DLD1 (cell line): ENCODE measurements at regions not wholly inside any gene's neighbourhood (a gene's known extent, or its start where the extent isn't known, plus 50 kb on each side); places are given as distances from the start of the nearest gene placed in this dataset.

ENCODE experiments used
- in situ Hi-C: cut with HindIII; loops from 2 replicates; pipeline ENCODE4 v1.10.0; 2017; ENCODE audit warnings: low sequenced_read_pairs

- in situ Hi-C loops = no loop called here
Measured at GRCh38 chr7:41383596-41383995, 319.3 kb downstream of the INHBA start.

DNA sequence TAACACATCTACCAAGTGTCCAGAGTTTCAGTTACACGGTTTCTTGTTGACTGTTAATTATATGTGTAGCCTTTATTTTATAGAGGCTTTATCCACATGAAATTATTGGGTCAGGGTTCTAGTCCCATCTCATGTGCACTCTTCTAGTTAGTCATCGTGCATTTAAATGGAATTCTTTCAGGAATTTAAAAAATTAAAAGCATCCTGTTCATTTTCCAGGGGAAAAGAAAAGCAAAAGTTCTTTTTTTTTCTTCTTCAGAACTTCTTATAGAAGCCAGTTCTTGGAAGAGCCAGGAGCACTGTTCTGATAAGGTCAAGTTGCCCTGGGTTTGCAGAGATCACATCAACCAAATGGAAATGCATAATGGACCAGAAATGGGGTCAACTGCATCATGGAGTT lies 324.7 kb downstream of the INHBA start:
- in situ Hi-C loops = no loop called here

DNA sequence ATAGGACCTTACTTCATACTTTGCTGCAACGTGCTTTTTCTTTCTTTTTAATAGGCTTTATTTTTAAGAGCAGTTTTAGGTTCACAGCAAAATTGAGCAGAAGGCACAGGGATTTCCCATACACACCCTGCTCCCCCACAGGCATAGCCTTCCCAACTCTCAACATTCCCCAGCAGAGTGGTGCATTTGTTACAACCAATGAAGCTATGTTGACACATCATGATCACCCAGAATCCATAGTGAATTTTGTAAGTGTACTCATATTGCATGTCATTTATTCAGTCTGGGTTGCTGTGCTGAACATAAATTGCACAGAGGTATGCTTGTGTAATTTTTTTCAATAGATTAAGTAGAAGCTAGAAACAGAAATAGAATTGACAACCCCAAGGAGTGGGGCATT lies 327.3 kb downstream of the INHBA start:
- in situ Hi-C loops = no loop called here

- in situ Hi-C loops = no loop called here
Measured at GRCh38 chr7:41374150-41374848, 328.6 kb downstream of the INHBA start.

GRCh38 chr7:41367967-41368882 lies 334.7 kb downstream of the INHBA start:
- in situ Hi-C loops = no loop called here

- in situ Hi-C loops = no loop called here
Measured at GRCh38 chr7:41351091-41351490, 351.8 kb downstream of the INHBA start.

DNA sequence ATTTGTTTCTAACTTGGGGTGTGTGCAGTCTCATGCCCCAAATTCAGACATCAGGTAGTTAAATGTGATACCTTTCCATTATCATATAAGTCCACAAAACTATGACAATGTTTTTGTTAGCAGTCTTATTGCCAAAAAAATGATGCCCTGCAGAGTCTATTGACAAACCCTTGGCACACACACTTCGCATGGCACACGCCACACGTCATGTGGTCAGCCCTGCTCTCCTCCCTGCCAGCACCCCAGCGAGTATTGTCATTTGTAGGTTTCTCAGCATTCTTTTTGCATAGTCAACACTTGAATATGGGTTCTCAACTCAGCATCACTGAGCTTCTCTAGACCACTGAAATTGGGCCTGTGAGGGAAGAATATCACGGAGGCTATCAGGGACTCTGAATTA lies 356.0 kb downstream of the INHBA start:
- in situ Hi-C loops = no loop called here

GRCh38 chr7:41339913-41340676 lies 362.8 kb downstream of the INHBA start:
- in situ Hi-C loops = no loop called here

DNA sequence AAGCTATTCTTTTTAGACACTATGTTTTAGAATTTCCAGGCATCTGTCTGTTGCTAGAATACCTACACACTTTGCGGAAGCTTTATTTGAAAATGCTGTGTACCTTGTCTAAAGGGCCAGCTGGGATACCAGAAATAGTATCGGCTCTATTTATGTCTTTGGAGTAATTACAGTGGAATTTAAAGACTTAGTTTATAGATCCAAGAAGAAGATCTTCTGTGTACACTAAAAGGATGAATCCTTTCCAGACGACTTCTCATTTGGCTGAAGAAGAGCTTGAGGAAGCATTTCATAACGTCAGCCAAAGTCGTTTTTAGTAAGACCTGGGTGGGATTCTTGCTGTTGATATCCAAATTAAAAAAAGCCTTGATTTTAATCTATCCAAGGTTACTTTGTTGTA lies 365.9 kb downstream of the INHBA start:
- in situ Hi-C loops = no loop called here

GRCh38 chr7:41336455-41336952 lies 366.4 kb downstream of the INHBA start:
- in situ Hi-C loops = no loop called here

- in situ Hi-C loops = no loop called here
Measured at GRCh38 chr7:41334071-41334862, 368.6 kb downstream of the INHBA start.

DNA sequence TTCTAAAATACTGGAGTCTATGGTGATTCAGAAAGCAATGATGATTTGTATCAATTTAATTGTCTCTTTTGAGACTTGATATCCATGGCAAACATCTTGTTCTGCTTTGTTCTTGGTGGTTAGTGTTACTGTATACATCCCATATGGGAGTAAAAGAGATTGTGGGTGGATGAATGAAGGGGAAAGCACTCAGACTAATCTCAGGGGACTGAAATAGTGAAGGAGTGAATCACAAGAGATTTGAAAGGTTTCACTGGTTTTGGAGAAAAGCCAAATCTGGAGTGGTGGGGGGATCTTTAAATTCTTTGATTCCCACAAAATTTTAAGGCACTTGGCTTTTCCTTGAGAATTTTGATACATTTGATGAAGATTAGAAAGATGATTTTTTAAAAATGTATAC lies 369.4 kb downstream of the INHBA start:
- in situ Hi-C loops = no loop called here

DNA sequence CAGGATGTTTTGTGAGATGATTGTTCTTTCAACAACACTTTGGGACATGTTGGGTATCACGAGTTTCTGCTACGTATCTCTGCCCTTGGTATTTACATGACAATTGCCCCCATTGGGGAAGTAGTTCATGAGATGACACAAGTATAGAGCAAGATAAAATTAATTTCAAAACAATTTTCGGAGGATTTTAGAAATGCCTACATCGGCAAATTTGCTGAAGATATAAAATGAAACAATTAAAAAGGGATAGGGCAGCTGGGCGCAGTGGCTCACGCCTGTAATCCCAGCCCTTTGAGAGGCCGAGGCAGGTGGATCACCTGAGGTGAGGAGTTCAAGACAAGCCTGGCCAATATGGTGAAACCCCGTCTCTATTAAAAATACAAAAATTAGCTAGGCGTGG lies 371.7 kb downstream of the INHBA start:
- in situ Hi-C loops = no loop called here

DNA sequence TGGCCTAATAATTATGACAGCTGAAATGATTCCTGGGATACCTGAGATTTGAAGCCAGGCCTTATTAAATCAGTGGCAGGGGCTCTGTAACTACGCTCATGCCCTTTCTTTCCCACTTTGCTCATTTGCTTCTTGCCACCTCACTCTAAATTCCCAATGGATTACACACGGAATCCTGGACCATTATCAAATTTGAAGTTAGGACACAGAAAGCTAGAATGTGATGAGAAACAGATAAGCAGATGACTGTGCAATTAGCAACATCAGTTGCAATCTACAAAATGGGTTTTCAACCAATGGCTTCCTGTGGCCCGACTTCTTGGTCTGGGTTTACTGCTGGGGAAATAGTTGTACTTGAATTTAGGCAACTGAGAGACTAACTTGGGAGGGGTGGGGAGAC lies 374.3 kb downstream of the INHBA start:
- in situ Hi-C loops = no loop called here

DNA sequence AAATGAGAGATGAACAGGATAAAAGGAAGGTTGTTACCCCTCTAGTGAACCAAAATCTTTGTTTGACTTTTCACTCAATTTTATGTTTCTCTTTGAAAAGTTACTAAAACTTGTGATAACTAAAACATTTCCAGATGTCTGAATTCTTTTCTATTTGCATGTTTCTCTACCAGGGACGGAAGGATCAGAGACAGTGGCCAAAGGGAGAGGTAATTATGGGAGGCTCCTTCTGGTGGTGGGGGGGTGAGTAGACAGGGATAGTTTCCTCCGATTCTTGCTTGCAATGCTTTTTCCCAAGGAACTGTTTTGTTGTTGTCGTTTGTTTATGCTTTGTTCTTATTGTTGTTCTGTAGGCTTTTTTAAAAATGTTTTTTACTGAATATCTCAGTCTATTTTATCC lies 374.8 kb downstream of the INHBA start:
- in situ Hi-C loops = no loop called here

DNA sequence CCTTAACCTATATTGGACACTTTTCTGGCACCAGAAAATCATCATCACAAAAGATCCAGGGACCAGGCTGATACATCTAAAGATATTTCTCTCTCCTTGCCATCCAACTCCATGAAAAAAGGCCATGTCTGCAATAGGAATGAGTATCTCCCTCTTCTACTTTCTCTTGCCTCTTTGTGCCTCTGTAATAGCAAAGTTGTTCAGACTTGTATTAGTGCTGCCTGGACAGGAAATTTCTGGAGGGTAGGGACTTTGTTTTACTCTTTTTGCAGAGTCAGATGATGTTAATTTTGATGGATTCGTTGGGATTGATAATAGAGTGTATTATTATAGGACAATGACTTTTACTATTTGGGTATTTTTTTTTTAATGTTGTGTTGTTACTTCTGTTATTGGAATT lies 376.3 kb downstream of the INHBA start:
- in situ Hi-C loops = no loop called here

- in situ Hi-C loops = no loop called here
Measured at GRCh38 chr7:41323806-41324205, 379.1 kb downstream of the INHBA start.

GRCh38 chr7:41319581-41319980 lies 383.3 kb downstream of the INHBA start:
- in situ Hi-C loops = no loop called here

GRCh38 chr7:41316410-41316809 lies 386.5 kb downstream of the INHBA start:
- in situ Hi-C loops = no loop called here

- in situ Hi-C loops = no loop called here
Measured at GRCh38 chr7:41315764-41316163, 387.1 kb downstream of the INHBA start.

DNA sequence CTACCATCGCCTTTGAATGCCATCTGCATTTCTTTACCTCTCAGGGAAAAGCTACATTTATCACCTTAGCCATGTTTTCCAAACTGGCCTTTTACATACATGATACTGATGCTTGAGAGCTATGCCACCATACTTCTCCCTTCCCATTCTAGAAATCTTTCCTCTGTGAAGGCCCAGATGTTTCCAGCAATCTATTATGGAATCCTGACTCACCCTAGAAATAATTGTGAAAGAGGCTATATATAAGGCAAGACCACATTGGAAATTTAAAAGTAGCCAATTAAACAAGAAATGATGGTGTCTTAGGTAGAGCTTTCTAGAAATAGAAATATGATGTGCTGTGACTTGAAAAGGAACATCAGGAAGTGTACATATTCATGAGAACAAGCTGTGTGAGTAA lies 389.7 kb downstream of the INHBA start:
- in situ Hi-C loops = no loop called here
